ENCODE measurements at regions not wholly inside any gene's neighbourhood (a gene's known extent, or its start where the extent isn't known, plus 50 kb on each side); places are given as distances from the start of the nearest gene placed in this dataset.

DNA sequence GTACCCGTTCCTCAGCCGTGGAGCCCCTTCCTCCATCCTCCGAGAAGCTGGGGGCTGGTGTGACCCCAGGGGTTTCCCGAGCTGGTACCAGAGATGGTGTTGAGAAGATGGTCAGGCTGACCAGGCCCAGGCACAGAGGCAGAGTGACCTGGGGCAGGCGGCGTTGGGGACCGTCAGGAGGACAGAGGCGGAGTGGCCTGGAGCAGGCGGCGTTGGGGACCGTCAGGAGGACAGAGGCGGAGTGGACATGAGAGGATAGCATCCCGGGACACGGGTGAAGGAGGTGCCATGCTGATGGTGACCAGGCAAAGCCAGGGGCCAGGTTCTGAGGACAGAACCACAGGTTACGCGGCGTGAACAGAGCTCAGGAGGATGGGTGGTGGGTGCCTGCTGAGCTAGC lies 75.9 kb upstream of the TTC34 start:
- TF ChIP-seq TOX (CRISPR knock-in tag; IDR thresholded peaks at IDR 0.05; ENCODE audit: borderline replicate concordance) (no peak), ZNF8 (CRISPR knock-in tag; IDR thresholded peaks at IDR 0.05) (no peak), ISL1 (CRISPR knock-in tag; IDR thresholded peaks at IDR 0.05) (no peak), ZNF70 (CRISPR knock-in tag; IDR thresholded peaks at IDR 0.05) (no peak), ZFP30 (CRISPR knock-in tag; IDR thresholded peaks at IDR 0.05) (no peak), PPARA (CRISPR knock-in tag; IDR thresholded peaks at IDR 0.05; ENCODE audit: borderline replicate concordance) (no peak), CSDC2 (CRISPR knock-in tag; IDR thresholded peaks at IDR 0.05) (no peak), ESRRG (CRISPR knock-in tag; IDR thresholded peaks at IDR 0.05) (no peak), ZC3H10 (CRISPR knock-in tag; IDR thresholded peaks at IDR 0.05) (no peak)
- ATAC-seq, result no peak

GRCh38 chr1:2878591-2878990 lies 77.1 kb upstream of the TTC34 start:
- ATAC-seq, result no peak

GRCh38 chr1:2879026-2879425 lies 77.5 kb upstream of the TTC34 start:
- TF ChIP-seq RARB (CRISPR knock-in tag; IDR thresholded peaks at IDR 0.05) (no peak), BACH2 (CRISPR knock-in tag; IDR thresholded peaks at IDR 0.05; ENCODE audit: borderline replicate concordance) (no peak), ZNF70 (CRISPR knock-in tag; IDR thresholded peaks at IDR 0.05) (no peak), PATZ1 (CRISPR knock-in tag; IDR thresholded peaks at IDR 0.05; ENCODE audit: borderline replicate concordance) (no peak), ZNF8 (CRISPR knock-in tag; IDR thresholded peaks at IDR 0.05) (no peak), OSR1 (CRISPR knock-in tag; IDR thresholded peaks at IDR 0.05) (no peak), CSDC2 (CRISPR knock-in tag; IDR thresholded peaks at IDR 0.05) (no peak), ZFP30 (CRISPR knock-in tag; IDR thresholded peaks at IDR 0.05) (no peak), ISL1 (CRISPR knock-in tag; IDR thresholded peaks at IDR 0.05) (no peak), PPARA (CRISPR knock-in tag; IDR thresholded peaks at IDR 0.05; ENCODE audit: borderline replicate concordance) (no peak), SNAI2 (CRISPR knock-in tag; IDR thresholded peaks at IDR 0.05) (no peak)
- TF ChIP-seq, protein P1, sequence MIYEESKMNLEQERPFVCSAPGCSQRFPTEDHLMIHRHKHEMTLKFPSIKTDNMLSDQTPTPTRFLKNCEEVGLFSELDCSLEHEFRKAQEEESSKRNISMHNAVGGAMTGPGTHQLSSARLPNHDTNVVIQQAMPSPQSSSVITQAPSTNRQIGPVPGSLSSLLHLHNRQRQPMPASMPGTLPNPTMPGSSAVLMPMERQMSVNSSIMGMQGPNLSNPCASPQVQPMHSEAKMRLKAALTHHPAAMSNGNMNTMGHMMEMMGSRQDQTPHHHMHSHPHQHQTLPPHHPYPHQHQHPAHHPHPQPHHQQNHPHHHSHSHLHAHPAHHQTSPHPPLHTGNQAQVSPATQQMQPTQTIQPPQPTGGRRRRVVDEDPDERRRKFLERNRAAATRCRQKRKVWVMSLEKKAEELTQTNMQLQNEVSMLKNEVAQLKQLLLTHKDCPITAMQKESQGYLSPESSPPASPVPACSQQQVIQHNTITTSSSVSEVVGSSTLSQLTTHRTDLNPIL (CRISPR knock-in tag; IDR thresholded peaks at IDR 0.05; ENCODE audit: low read depth), result no peak
- TF ChIP-seq, protein P2, sequence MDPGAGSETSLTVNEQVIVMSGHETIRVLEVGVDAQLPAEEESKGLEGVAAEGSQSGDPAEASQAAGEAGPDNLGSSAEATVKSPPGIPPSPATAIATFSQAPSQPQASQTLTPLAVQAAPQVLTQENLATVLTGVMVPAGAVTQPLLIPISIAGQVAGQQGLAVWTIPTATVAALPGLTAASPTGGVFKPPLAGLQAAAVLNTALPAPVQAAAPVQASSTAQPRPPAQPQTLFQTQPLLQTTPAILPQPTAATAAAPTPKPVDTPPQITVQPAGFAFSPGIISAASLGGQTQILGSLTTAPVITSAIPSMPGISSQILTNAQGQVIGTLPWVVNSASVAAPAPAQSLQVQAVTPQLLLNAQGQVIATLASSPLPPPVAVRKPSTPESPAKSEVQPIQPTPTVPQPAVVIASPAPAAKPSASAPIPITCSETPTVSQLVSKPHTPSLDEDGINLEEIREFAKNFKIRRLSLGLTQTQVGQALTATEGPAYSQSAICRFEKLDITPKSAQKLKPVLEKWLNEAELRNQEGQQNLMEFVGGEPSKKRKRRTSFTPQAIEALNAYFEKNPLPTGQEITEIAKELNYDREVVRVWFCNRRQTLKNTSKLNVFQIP (CRISPR knock-in tag; IDR thresholded peaks at IDR 0.05; ENCODE audit: borderline replicate concordance, low read depth), result no peak
- ATAC-seq, result no peak

More at GRCh38 chr1:2878591-2878990, 77.1 kb upstream of the TTC34 start:
- TF ChIP-seq ZNF8 (CRISPR knock-in tag; IDR thresholded peaks at IDR 0.05), result no peak
- no peak for TF ChIP-seq GLIS3 (CRISPR knock-in tag; IDR thresholded peaks at IDR 0.05)
- no peak for TF ChIP-seq RARB (CRISPR knock-in tag; IDR thresholded peaks at IDR 0.05)
- no peak for TF ChIP-seq BACH2 (CRISPR knock-in tag; IDR thresholded peaks at IDR 0.05; ENCODE audit: borderline replicate concordance)
- TF ChIP-seq ISL1 (CRISPR knock-in tag; IDR thresholded peaks at IDR 0.05), result no peak

DNA sequence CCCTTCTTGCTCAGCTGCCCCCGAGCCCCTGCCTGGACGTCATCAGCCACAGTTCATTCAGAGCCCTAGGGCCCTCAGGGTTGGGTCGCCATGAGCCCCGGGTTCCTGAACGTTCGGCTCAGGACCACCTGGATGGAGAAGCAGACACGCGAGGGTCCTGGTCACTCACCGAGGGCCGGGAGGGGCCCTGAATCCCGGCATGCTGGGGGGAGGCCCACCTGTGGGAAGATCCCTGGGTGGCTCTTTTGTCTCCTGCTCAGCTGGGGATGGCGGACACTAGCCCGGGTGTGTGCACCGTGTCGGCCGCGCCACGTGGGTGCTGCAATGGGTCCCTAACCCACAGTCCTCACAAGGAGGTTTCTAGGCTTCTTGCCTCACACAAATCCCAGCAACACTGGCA lies 78.1 kb upstream of the TTC34 start:
- no peak for ATAC-seq

More for the DNA sequence above, 78.1 kb upstream of the TTC34 start:
- TF ChIP-seq RARB (CRISPR knock-in tag; IDR thresholded peaks at IDR 0.05), result no peak
- no peak for TF ChIP-seq TSHZ2 (CRISPR knock-in tag; IDR thresholded peaks at IDR 0.05)
- TF ChIP-seq, protein P3, sequence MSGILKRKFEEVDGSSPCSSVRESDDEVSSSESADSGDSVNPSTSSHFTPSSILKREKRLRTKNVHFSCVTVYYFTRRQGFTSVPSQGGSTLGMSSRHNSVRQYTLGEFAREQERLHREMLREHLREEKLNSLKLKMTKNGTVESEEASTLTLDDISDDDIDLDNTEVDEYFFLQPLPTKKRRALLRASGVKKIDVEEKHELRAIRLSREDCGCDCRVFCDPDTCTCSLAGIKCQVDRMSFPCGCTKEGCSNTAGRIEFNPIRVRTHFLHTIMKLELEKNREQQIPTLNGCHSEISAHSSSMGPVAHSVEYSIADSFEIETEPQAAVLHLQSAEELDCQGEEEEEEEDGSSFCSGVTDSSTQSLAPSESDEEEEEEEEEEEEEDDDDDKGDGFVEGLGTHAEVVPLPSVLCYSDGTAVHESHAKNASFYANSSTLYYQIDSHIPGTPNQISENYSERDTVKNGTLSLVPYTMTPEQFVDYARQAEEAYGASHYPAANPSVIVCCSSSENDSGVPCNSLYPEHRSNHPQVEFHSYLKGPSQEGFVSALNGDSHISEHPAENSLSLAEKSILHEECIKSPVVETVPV (CRISPR knock-in tag; IDR thresholded peaks at IDR 0.05), result no peak
- TF ChIP-seq, protein P2 (CRISPR knock-in tag; IDR thresholded peaks at IDR 0.05; ENCODE audit: borderline replicate concordance, low read depth), result no peak
- TF ChIP-seq ZNF70 (CRISPR knock-in tag; IDR thresholded peaks at IDR 0.05), result no peak
- TF ChIP-seq GLIS3 (CRISPR knock-in tag; IDR thresholded peaks at IDR 0.05), result no peak

Data from SK-N-SH treated with all-trans-retinoic acid at 6 μM for 48 hours (cell line).